Activated CD4-positive, alpha-beta T cell treated with anti-CD3 and anti-CD28 coated beads, Interleukin-2, amount 50 U/mL, for 16 hours (primary cell): ENCODE measurements at regions not wholly inside any gene's neighbourhood (a gene's known extent, or its start where the extent isn't known, plus 50 kb on each side); places are given as distances from the start of the nearest gene placed in this dataset.
"Not testable (repeated sequence)": the region's sequence is repeated elsewhere in the genome, so short reads cannot be mapped to it uniquely, and the experiment has no call there.

Experiments used
- DNase-seq: peaks from one replicate; pipeline ENCODE4 v3.0.0-alpha.2; 2020

- peak; percentile 80 for DNase-seq
Observed at GRCh38 chr6:6749702-6750491, 161.4 kb downstream of the LY86 start.

GRCh38 chr6:6750594-6751265 lies 162.2 kb downstream of the LY86 start:
- DNase-seq: no peak

- DNase-seq: no peak
Observed at GRCh38 chr6:6751266-6751596, 162.7 kb downstream of the LY86 start.

GRCh38 chr6:6751619-6752023 lies 163.1 kb downstream of the LY86 start:
- peak; percentile 25 for DNase-seq

- no peak for DNase-seq
Observed at GRCh38 chr6:6752129-6752528, 163.6 kb downstream of the LY86 start.

- no peak for DNase-seq
Observed at GRCh38 chr6:6753301-6753700, 164.8 kb downstream of the LY86 start.

- no peak for DNase-seq
Observed at GRCh38 chr6:6756526-6756925, 168.0 kb downstream of the LY86 start.

- no peak for DNase-seq
Observed at GRCh38 chr6:6758546-6758914, 170.0 kb downstream of the LY86 start.

GRCh38 chr6:6758915-6759654 lies 170.6 kb downstream of the LY86 start:
- peak; percentile 28 for DNase-seq

- DNase-seq: no peak
Observed at GRCh38 chr6:6760002-6760401, 171.5 kb downstream of the LY86 start.

GRCh38 chr6:6762566-6762965 lies 174.0 kb downstream of the LY86 start:
- not testable (repeated sequence) for DNase-seq

- no peak for DNase-seq
Observed at GRCh38 chr6:6764764-6765434, 176.4 kb downstream of the LY86 start.

GRCh38 chr6:6766230-6766905 lies 177.8 kb downstream of the LY86 start:
- DNase-seq: no peak

GRCh38 chr6:6769466-6769865 lies 180.9 kb downstream of the LY86 start:
- DNase-seq: no peak

- DNase-seq: no peak
Observed at GRCh38 chr6:6771224-6771945, 182.9 kb downstream of the LY86 start.

GRCh38 chr6:6771964-6772363 lies 183.4 kb downstream of the LY86 start:
- DNase-seq: no peak

GRCh38 chr6:6772751-6773150 lies 184.2 kb downstream of the LY86 start:
- DNase-seq: no peak

GRCh38 chr6:6775074-6775473 lies 186.6 kb downstream of the LY86 start:
- no peak for DNase-seq

- no peak for DNase-seq
Observed at GRCh38 chr6:6780231-6780630, 191.7 kb downstream of the LY86 start.

- no peak for DNase-seq
Observed at GRCh38 chr6:6781172-6781872, 192.8 kb downstream of the LY86 start.

- DNase-seq: no peak
Observed at GRCh38 chr6:6781873-6782227, 193.3 kb downstream of the LY86 start.

- no peak for DNase-seq
Observed at GRCh38 chr6:6783721-6784120, 195.2 kb downstream of the LY86 start.
